ENCODE measurements at regions not wholly inside any gene's neighbourhood (a gene's known extent, or its start where the extent isn't known, plus 50 kb on each side); places are given as distances from the start of the nearest gene placed in this dataset.

DNA sequence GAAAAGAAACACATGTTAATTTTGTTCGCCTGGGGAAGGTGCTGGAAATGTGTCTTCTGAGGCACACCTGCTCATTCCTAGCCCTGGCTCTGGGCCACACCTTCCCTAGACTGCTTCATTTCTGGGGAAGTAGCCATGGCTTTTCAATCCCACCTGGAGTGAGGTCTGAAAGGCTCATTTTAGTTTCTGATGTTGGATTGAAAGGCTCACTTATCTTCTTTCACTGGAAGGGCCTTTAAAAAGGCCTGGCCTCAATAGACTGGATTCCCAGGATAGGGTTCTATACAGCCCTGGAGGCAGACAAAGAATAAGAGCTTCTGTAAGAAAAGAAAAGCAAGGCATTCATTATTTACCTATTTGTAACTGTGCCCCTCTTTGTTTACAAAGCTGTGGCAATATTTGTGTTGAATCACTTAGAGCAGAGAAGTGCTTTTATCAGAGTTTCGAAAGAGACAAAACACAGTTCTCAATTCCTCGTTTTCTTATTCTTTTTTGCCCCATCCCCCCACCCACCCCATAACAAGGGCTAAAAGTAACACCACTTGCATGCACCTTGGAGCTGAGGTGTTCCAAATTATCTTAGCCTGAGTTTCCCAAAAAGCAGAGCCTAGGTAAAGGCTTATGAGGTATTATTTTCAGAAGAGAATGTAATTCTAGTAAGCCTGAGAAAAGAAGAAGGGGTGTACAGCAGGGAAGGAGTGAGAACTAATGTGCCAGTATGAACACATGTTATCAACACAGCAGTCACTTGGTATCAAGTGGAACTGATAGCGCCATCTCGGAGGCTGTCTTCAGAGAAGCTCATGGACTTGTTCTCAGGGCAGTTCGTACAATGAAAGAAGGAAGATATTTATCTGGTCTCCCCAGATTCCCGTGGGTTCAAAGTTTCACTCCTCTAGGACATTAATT is 413.1 kb downstream of the KCTD16 start:
- Histone ChIP-seq H3K79me2 (ENCODE audit: low read depth) (no peaks in the 10 kb centered on the region), H3K4me3 (no peak overlapping the region), H3K27ac (no peak overlapping the region), H3F3A (ENCODE audit: insufficient read depth, low read depth) (no peaks in the 10 kb centered on the region), H4K20me1 (ENCODE audit: insufficient read depth) (no peaks in the 10 kb centered on the region), H3K9me3 (ENCODE audit: insufficient read depth, low read depth) (no peaks in the 10 kb centered on the region), H2AFZ (no peak overlapping the region), H3K36me3 (ENCODE audit: low read depth) (no peaks in the 10 kb centered on the region), H3K4me1 (replicated peaks; ENCODE audit: insufficient read depth) (no peaks in the 10 kb centered on the region), H3K4me2 (no peak overlapping the region), H3K27me3 (ENCODE audit: insufficient read depth, low read depth) (peaks cover 7% of the 10 kb centered on the region; the same call in 1 of the 2 replicates), H3K9me2 (ENCODE audit: insufficient read depth) (no peaks in the 10 kb centered on the region; the same call in 1 of the 2 replicates)
- no peak for DNase-seq
- ChIA-PET POLR2A (ENCODE audit: unreplicated experiment) (no interaction called here), CTCF (no interaction called here)
- intact Hi-C loops (cut with micrococcal nuclease; ENCODE audit: unreplicated experiment): no loop called here
- BruUV-seq (replicated peaks): no TSS peak
- TF ChIP-seq EZH2 (IDR thresholded peaks at IDR 0.05; ENCODE audit: low read depth) (no peak), CTCF (conservative IDR thresholded peaks at IDR 0.05) (no peak)

GRCh38 chr5:144582066-144582465 is 411.4 kb downstream of the KCTD16 start:
- intact Hi-C loops (cut with micrococcal nuclease; ENCODE audit: unreplicated experiment): no loop called here
- H4K20me1 ChIP-seq (ENCODE audit: insufficient read depth): no peaks in the 10 kb centered on the region
- H3K4me2 ChIP-seq: no peak overlapping the region
- TF ChIP-seq CTCF (conservative IDR thresholded peaks at IDR 0.05) (no peak), EZH2 (IDR thresholded peaks at IDR 0.05; ENCODE audit: low read depth) (no peak)
- H3K79me2 ChIP-seq (ENCODE audit: low read depth): no peaks in the 10 kb centered on the region
- BruUV-seq (replicated peaks): no TSS peak
- H3F3A ChIP-seq (ENCODE audit: insufficient read depth, low read depth): no peaks in the 10 kb centered on the region
- peaks cover 7% of the 10 kb centered on the region; the same call in 1 of the 2 replicates for H3K27me3 ChIP-seq (ENCODE audit: insufficient read depth, low read depth)
- no peaks in the 10 kb centered on the region for H3K36me3 ChIP-seq (ENCODE audit: low read depth)
- ChIA-PET POLR2A (ENCODE audit: unreplicated experiment) (no interaction called here), CTCF (no interaction called here)
- H3K9me2 ChIP-seq (ENCODE audit: insufficient read depth): no peaks in the 10 kb centered on the region
- H3K4me3 ChIP-seq: no peak overlapping the region
- no peak overlapping the region for H2AFZ ChIP-seq
- no peaks in the 10 kb centered on the region for H3K9me3 ChIP-seq (ENCODE audit: insufficient read depth, low read depth)
- H3K27ac ChIP-seq: no peak overlapping the region
- DNase-seq: no peak
- no peaks in the 10 kb centered on the region for H3K4me1 ChIP-seq (replicated peaks; ENCODE audit: insufficient read depth)

- intact Hi-C loops (cut with micrococcal nuclease; ENCODE audit: unreplicated experiment): no loop called here
- Histone ChIP-seq H3K79me2 (ENCODE audit: low read depth) (no peaks in the 10 kb centered on the region), H4K20me1 (ENCODE audit: insufficient read depth) (no peaks in the 10 kb centered on the region), H3F3A (ENCODE audit: insufficient read depth, low read depth) (no peaks in the 10 kb centered on the region), H3K4me3 (no peak overlapping the region), H3K9me2 (ENCODE audit: insufficient read depth) (no peaks in the 10 kb centered on the region), H3K9me3 (ENCODE audit: insufficient read depth, low read depth) (no peaks in the 10 kb centered on the region), H3K4me2 (no peak overlapping the region), H3K4me1 (replicated peaks; ENCODE audit: insufficient read depth) (no peaks in the 10 kb centered on the region), H2AFZ (peak overlapping the region; percentile 58; the same call in 1 of the 2 replicates), H3K36me3 (ENCODE audit: low read depth) (no peaks in the 10 kb centered on the region), H3K27ac (no peak overlapping the region), H3K27me3 (ENCODE audit: insufficient read depth, low read depth) (peaks cover under 1% of the 10 kb centered on the region; the same call in 1 of the 2 replicates)
- POLR2A ChIA-PET (ENCODE audit: unreplicated experiment): no interaction called here
- no peak for DNase-seq
- TF ChIP-seq CTCF (conservative IDR thresholded peaks at IDR 0.05) (no peak), EZH2 (IDR thresholded peaks at IDR 0.05; ENCODE audit: low read depth) (no peak)
- BruUV-seq (replicated peaks): no TSS peak
- CTCF ChIA-PET: no interaction called here
Measured at GRCh38 chr5:144581044-144581443, 410.4 kb downstream of the KCTD16 start.
